Hippocampal formation (tissue), 2 donors: ENCODE measurements at regions not wholly inside any gene's neighbourhood (a gene's known extent, or its start where the extent isn't known, plus 50 kb on each side); places are given as distances from the start of the nearest gene placed in this dataset.
"Not testable (repeated sequence)": the region's sequence is repeated elsewhere in the genome, so short reads cannot be mapped to it uniquely, and the experiment has no call there.

ENCODE experiments used
- DNase-seq, 2 donors: peaks; one replicate each; lab custom pipeline; 2025; lab: John Stamatoyannopoulos, UW

DNA sequence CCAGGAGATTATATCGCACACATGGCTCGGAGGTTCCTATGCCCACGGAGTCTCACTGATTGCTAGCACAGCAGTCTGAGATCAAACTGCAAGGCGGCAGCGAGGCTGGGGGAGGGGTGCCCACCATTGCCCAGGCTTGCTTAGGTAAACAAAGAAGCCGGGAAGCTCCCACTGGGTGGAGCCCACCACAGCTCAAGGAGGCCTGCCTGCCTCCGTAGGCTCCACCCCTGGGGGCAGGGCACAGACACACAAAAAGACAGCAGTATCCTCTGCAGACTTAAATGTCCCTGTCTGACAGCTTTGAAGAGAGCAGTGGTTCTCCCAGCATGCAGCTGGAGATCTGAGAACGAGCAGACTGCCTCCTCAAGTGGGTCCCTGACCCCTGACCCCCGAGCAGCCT lies 112.0 kb upstream of the NDST3 start:
- DNase-seq = not testable (repeated sequence)

DNA sequence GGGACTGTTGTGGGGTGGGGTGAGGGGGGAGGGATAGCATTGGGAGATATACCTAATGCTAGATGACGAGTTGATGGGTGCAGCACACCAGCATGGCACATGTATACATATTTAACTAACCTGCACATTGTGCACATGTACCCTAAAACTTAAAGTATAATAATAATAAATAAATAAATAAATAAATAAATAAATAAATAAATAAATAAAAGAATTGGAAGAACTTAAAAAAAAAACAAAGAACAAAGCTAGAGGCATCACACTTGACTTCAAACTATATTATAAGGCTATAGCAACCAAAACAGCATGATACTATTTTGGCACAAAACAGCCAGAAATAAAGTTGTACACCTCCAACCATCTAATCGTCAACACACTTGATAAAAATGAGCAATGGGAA lies 106.5 kb upstream of the NDST3 start:
- DNase-seq = not testable (repeated sequence)

DNA sequence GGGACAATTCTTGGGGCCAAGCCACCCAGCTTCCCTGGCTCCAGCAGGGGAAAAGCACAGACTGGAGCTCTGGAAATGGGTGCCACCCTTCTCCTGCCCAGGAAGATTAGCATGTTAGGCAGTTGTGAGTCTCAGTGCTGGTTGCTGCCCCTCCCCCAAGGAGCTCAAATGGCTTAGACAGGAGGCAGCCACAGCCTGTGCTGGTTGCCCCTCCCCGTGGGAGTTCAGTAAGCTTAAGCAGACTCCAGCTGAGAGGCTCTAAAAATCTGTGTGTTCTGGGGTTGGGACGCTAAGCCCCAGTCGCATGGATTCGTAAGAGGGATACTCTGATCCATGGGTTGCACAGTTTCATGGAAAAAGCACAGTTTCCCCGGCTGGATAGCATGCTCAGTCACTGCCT lies 92.7 kb upstream of the NDST3 start:
- no peak for DNase-seq

DNA sequence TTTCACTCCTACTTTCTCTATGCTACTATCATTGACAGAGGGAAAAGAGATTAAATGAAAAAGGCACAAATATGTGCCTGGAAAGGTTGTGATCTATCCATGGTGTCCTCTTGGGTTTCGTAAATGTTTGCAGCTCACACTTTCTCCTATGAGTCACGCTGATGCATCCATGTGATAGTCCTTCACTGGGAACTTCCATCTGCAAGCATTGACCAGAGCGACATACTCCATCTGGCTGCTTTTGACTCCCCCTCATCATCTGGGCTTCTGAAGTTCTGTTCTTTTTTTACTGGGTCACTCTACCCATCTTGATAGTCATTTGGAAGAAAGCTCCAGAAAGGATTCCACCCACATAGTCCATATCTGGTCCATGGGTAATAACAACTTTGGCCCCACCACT lies 84.7 kb upstream of the NDST3 start:
- no peak for DNase-seq

DNA sequence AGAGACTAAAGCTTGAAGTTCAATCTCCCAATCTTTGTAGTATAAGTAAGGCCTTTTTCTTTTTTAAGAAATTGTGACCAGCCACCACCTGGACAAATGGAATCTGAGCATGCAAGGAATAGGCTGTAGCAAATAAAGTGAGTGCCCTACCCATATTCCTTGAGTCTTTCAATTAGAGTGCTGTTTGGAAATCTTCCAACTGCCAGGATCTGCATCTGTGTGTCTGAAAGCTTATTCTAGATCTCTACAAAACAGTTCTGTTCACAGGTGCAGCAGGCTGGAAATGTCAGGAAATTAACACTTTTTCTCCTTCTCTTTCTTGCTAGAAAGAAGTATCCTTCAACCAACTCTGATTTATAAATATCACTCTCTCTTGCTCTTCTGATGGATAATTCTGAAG lies 76.7 kb upstream of the NDST3 start:
- no peak for DNase-seq

DNA sequence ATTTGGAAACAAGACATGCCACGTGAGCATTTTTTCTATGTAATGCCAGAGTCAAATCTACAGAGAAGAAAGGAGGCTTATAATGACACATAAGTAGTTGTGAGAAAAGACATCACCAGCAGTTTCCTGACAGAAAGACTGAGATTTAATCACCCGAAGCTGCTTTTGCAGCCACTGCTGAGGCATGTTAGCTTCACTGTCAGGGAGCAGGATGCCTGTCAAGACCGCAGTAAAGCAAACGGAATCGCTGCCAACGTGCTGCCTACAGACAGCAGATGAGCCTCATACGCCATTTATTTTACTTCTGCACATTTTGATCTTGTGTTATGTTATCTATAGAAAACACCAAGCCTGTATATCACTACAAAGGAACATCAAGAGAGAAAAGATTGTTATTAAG lies 68.7 kb upstream of the NDST3 start:
- peak in 1 of 2 donors; percentile 2 for DNase-seq

DNA sequence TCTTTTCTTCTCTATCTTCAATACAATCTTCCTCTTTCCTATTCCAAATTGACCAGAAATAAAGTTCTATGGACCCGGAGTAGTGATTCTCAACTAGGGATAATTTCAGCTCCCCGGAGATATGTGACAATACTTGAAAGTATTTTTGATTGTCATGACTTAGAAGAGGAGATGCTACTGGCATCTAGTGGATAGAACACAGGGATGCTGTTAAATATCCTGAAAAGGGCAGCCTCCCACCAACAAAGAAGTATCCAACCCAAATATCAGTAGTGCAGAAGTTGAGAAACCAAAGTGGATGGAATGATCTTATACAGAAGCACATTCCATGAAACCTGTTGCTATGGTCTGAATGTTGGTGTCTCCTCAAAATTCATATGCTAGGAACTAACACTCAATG lies 65.7 kb upstream of the NDST3 start:
- no peak for DNase-seq

DNA sequence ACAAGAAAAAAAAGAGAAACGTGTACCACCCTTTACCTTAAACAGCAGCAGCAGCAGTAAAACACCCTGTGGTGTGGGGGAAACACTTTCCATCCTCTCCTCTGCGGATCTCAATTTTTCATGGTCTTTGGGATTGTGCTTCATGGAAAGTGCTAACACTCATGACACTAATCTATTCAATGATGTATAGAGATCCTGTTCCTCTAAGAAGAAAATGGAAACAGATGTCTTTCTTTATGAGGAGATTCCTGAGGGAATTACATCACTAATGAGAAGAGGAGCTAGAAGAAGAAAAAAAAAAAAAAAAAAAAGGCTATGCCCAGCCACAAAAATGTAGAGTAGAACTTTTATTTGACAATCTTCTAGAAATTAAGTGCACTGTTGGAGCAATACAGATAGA lies 62.9 kb upstream of the NDST3 start:
- no peak for DNase-seq

DNA sequence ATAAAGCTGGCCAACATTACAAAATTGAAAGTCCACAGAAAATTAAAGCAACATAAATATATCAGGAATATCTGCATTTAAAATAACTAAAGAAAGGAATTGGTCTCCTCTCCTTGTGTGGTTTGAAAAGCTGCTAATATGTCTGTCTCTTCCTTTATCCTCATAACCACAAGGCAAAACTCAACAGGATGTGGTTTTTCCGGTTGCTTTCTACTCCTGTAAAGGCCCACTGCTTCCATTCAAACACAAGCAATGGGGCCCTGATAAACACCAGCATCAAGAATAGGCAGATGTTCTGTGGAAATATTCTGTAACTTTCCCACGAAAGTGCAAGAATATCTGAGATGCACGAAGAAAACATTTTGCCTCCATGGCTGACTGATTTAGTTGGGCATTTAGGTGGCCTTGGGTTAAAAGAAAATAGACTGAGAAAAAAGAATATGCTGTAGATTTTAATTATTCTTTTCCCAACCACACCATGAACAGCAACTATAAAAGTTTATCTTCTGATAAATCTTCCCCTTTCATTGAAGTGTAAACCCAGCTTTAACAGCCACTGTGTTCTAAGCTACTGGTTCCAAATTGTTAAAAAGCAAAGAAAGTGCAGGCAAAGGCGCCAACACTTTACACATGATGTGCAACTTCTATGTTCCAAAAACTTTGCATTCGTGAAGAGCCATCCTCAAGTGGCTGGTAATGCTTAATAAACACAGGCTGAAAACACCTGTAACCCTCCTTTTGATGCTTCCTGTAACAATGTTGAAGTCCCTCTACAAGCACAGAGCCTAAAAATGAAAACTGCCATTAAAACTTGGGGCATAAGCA lies 50.5 kb upstream of the NDST3 start:
- no peak for DNase-seq

DNA sequence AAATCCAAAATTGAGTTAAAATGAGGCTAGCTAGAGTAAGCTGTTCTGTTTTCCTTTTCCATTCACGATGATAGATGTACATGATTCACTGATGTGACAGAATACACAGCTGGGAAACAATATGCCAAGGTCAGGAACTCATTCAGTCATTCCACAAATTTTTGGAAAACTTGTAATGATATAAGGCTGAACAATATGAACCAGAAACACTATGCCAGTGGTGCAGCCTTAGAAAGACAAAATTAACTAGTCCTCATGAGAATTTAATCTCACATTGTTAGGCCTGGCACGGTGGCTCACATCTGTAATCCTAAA lies 50.0 kb upstream of the NDST3 start:
- no peak for DNase-seq
